HL-60/S4 treated with phorbol 12-myristate 13-acetate at 8.2 ng/mL for 4 days and 3 days (cell line): ENCODE measurements at regions not wholly inside any gene's neighbourhood (a gene's known extent, or its start where the extent isn't known, plus 50 kb on each side); places are given as distances from the start of the nearest gene placed in this dataset.

ENCODE experiments used
- in situ Hi-C: fragments of 300-500 bp; cut with MboI; formaldehyde crosslinking; loops from 2 replicates; pipeline ENCODE4 v1.15.0; 2022; ENCODE audit warnings: low sequenced_read_pairs

DNA sequence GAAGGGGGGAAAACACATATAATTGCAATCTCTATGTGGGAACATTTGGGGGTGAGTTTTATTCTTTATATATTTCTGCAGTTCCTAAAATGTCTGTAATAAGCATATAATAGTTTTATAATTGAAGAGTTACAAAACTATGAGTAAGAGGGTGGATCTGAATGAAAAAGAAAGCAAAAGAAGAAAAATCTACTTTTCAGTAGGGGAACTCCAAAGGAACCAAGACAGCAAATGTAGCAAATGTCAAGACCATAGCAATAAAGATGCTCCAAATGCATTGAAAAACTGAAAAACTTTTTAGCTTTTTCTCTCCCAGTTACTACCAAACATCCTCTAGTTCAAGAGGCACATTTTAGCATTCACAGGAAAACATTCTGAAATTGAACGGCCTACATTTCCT, 434.8 kb downstream of the LMO4 start:
- in situ Hi-C loops, result no loop called here

DNA sequence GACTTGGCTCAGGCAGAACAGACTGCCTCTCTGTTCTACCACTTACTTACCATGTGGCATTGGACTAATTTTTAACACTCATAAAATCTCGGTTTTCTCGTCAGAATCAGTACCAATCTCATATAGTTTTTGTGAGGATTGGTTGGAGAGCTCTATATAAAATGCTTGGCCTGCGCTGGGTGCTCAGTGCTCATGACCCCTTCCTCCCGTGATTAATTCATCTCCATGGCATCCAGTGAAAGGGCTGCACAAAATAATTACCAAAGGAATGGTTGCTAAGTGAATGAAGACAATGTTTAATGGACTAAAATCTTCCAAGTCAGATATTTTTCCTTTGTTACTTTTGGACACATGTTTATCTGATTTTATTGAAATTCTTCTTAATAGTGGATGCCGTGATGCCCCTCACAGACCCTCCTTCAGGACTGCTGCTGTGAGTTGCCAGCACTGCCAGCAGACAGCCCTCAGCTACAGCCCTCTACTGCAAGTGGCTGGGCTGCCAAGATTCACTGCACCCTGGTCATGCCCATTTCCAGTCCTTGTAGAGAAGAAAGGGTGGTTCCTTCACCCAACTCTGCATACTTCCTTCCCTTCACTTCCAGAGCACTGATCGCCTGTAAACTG, 436.5 kb downstream of the LMO4 start:
- in situ Hi-C loops, result no loop called here

DNA sequence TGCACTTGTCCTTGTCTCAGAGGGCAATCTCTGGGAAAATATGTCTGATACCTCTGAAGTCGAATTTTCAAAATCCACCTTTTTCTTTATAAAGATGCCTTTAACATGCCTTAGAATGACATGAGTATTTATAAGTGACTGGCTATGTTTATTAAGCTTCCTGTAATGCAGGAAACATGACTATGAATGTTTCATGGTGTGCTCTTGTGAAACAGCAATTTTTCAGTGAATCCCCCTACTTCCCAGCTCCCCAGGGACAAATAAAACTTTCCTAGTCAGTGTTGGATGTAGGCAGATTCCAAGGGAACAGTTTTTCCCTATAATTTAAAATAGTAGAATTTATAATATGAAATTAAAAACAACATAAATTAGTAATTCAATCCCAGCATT, 437.0 kb downstream of the LMO4 start:
- in situ Hi-C loops, result no loop called here

DNA sequence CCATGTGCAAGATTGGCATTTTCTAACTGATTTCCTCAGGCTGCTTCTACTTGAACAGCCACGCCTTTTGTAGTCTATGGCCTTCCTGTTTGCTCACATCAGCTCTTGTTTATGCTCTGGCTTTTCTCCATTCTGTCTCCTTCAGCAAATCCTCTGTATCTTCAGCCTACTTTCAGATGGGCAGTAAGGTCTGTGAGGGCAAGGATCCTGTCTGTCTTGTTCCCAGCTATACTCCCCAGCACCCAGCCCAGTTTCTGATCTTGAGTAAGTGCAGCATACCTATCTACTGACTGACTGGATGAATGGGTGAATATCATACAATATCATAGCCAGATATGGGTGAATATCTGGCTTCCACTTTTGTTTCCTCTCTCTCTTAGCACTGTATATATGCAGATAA, 438.1 kb downstream of the LMO4 start:
- in situ Hi-C loops, result no loop called here

DNA sequence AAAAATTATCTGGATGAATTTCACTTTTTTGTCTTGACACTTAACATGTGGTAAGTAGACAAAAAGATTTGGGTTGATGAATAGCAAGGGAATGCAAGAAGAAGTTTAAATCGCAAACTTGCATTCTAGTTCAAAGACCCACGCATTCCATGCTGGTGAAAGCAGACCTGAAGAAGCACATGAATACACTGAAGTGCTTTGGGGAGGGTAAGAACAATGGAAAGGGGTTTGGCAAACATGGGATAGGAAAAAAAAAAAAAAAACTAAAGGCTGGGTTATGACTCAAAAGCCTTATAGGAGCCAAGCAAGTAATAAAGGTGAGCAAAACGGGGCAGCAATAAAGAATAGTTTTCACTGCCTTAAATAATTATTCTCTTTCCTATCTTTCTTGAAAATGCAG, 450.2 kb downstream of the LMO4 start:
- in situ Hi-C loops, result no loop called here

DNA sequence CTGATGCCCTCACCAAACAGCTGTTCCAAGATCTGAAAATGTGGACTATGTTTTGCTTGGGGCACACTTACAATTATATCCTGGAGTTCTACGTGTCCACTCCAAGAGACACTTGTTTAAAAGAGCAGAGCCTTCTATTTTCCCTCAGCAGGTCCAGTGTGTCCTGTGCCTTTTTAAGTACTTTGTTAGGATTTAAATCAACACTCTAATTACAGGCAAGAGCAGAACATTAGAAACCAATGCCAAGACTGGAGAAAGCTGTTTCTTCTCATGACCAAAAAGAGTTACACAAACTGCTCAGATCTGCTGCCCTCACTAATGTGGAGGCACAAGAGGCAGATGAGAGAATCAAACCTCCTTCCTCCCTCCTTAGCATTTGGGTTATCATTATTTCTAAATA, 452.9 kb downstream of the LMO4 start:
- in situ Hi-C loops, result no loop called here

DNA sequence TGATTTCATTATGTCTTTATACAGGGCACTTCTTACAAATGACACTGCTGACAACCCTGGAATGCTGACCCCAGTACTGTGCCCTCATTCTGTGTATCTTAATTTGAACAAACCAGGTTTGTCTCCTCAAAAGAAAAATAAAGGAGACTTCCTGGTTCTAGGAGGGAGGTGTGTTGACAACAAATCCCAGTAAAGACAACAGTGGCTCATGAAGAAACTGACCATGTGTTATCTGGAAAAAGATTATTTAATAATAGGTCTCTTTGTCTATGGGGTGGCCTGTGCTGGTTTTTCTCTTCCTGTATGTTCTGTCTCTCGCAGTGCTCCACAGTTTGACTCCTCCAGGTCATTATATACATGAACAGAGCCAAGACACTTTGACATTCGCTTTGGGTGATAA, 454.6 kb downstream of the LMO4 start:
- in situ Hi-C loops, result no loop called here

DNA sequence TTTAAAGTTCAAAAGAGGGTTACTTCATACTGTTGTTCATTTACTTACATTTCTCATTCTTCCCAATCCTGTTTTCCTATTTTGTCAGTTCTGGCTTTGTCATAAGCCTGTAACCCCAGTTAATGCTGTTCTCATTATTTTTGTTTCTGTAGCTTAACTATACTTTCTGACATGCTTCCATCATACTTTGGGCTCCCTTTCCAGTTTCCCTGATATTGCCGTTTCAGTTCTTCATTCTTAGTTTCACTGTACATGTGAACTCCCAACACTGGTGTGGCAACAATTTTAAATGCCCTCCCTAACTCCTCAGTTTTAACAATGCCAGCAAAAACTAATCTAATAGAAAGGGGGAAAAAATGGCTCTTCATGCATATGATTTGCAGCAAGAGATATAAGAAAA, 456.7 kb downstream of the LMO4 start:
- in situ Hi-C loops, result no loop called here

DNA sequence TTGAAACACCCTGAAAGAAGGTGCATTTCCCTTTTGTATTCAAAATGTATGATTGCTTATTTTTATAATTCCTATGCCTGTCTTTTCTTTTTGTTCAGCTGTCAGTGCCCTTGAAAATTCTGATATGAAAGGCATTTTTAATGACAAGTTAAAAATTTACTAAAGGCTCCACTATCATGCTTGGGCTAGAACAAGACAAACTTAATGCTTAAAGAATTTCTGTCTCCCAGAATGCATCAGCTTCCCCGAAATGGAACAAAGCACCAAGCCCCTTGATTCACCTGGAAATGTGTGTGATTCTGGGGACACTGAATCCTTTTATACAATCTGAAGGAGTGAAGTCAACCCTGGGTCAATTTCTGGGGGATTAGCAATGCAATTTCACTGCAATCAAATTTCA, 457.5 kb downstream of the LMO4 start:
- in situ Hi-C loops, result no loop called here

DNA sequence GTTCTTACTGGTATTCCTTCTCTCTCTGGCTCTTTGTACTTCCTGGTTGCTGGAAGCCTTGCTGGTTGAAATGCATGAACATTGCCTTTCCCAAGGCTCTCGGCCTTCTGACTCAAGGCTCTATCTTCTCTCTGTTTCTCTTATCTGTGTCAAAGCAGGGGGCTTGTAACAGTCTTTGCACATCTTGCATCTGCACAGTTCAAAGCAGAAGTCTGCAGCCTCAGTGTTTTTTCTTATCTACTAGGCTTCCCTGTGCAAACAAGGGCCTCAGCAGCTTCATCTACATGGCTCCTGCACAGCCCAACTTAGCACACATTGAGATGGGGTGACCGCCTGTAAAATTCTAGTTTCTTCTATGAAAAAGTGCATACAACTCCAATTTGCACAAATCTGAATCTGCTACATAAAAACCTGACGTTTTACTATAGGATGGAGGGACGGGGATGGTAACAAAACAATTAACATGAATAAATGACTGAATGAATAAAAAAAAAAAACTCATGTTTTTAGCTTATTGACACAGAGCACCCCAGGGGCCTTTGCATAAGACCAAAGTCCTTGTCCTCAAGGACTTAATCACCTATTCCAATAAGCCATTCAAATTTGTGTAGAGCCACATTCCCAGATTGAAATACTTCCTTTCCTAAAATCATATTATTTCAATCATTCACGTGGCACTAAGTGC, 458.3 kb downstream of the LMO4 start:
- in situ Hi-C loops, result no loop called here

DNA sequence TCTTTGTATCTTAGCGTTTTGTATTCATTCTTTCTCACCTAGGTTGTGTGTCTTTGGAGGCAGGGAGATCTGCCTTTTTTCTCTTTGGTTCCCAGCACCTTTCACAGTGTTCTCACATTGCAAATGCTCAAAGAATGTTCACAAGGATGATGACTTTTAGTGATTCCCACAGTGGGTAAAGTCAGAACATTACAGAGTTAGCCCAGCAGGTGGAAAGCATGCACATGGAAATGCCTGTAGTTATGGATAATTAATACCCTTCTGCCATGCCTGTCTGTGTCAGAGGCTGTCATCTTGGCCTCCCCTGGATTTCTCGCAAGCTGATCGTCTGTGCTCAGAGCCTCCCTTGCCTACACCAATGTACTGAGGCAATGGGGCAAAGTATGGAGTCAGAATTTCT, 458.9 kb downstream of the LMO4 start:
- in situ Hi-C loops, result no loop called here

DNA sequence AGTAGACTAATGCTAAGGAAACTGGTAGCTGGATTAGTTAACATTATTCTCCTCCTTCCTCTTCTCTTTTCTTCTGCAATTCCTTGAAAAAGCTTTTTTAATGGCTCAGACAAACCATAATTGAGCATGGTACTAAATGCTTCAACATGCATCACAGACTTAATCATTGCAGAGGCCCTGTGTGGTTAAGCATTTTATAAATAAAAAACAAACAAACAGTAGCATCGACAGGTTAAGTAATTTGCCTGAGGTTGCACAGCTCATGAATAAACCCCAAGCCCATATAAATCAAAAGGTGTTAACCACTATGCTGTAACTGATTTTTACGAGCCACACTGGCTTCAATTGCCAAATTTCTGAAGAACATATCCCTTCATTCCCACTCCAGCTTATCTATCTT, 462.1 kb downstream of the LMO4 start:
- in situ Hi-C loops, result no loop called here

DNA sequence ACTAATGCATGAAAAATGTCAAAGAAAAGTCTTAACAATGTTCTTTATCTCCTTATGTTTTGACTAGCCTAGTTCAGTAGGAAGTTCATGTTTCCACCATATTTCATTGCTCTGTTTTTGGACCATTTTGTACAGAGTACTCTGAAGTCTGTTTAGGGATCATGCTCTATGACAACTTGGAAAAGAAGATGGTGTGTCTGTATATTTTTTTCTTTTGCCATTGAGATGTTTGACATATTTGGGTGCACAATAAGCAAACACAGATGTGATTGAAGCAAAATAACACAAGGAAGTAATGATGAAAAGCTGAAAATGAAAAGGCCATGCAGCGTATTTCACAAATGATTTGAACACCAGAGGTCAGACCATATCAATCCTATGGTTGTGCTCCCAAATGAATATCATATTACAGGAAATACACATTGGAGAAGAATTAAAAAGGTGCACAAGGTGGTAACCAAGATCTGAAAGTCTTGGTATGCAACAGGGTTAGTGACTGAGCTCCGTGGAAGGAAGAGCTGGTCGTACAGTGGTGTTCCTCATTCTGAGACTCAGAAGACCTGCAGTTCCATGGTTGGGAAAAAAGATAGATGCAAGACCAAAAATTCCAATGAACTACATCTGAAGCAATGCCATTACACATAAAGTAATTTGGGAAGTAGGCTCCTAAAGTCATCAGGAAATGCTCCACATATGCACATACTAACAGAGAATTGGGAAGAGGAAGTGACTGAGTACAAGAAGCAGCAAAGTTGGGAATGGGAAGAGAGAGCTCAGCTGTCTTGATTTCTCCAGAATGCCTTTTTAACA, 463.5 kb downstream of the LMO4 start:
- in situ Hi-C loops, result no loop called here

DNA sequence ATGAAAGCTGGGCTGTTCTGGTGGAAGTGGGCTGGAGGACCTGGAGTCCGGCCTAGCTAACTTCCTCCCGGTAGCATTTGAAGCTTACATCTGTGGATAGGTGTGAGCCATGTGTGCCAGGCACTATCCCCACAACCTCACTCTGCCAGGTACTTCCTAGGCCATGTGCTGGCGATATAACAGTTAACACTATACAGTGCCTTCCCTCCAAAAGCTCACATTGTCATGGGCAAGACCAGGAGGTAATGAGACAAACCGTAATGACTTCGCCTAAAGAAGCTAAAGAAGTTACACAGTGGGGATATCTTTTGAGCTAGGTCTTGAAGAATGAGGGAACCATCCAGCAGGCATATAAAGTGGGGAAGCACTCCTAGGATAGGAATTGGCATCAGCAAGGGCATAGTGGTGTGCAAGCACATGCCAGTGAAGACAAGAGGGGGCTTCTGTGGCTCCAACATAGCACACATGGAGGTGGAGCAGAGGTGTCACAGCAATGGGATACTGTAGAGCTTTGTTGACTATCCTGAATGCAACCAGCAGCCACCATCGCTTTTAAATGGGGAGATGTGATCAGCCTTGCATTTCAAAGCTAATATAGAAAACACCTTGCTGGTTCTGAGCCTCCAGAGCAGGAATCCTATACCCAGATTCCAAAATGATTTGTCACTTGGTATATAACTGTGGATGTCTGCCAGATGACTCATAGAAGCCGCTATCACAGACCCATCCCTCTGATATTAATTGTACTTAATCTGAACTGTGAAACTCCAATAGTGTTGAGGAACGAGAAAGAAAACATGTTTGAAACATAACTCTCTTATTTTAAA, 466.3 kb downstream of the LMO4 start:
- in situ Hi-C loops, result no loop called here

DNA sequence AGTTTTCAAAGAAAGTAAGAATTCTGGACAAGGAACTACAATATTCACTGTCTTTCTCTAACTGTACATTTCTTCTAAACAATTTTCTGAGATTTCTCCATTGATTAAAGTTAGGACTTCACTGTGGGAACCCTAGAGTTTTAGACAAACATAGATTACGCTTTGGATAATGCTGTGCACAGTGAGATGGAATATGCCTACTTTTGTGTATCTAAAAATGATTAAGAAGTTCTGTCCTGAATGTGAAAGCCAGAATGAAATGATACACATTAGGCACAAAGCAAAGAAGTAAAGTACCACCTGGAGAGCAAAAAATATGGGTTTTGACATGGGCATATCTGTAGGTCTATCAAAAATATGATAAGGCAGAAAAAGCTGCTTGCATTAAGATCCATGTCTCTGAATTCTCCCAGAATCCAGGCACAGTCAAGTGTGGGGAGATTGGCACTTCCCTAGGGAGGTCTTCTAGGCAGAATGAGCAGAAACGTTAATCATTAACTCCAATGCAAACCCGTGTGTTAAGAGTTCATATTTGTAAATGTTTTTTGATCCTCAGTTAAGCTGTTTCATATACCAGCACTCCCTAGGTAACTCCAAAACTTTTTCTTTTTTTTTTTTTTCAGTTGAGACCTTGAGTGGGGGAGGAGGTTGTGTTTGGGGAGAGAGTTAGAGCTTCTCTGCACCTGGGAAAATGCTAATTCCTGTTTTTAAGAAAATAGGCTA, 467.1 kb downstream of the LMO4 start:
- in situ Hi-C loops, result no loop called here

DNA sequence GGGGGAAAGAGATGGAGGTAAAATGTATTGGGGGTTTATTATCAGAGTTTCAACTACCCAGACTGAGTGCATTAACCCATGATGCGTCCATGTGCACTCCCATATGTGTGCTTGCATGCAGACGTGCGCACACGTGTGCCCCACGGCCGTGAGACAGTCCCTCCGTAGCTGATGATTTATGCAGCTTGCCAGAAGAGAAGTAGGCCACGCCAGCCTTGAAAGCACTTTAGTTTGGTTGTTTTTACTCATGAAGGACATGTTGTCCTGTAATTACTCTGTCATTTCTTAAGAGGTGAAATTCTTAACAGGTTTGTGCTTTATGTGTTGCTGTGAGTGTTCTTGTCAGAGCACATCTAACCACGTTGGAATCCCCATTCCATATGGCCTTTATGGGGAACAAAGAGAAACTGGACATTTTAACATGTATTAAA, 467.8 kb downstream of the LMO4 start:
- in situ Hi-C loops, result no loop called here

DNA sequence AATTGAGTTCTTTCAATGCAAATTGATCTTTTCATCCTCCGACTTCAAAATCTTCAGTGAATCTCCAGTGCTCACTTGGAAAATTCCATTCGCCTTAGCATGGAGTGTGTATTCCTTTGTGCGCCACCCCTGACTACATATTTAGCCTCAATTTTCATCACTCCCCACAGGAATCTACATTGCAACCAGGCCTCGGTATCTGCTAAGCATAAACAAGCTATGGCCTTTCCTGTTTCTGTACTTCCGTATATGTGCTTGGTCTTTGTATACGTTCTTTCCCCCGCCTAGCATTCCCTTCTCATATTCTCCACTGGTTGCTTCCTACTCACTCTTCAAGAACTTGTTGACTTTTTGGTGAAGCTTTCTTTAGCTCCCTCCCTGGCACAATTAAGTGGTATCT, 470.8 kb downstream of the LMO4 start:
- in situ Hi-C loops, result no loop called here

DNA sequence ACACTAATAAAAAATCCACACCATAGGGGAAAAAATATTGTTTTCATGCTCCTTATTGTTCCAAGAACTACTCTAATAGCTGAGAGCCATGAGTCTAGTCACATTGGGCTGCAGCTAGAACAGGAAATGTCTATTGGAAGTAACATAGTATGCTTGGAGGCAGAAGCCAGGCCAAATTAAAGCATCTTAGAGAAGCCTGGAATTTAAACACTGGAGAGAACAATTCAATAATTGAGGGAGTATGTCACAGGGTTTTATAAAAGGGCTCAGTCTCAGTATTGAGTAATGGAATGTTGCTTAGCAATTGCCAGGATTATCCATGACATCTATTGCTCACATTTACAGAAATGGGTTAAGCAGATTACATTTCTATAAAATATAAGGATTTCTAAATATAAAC, 471.3 kb downstream of the LMO4 start:
- in situ Hi-C loops, result no loop called here

DNA sequence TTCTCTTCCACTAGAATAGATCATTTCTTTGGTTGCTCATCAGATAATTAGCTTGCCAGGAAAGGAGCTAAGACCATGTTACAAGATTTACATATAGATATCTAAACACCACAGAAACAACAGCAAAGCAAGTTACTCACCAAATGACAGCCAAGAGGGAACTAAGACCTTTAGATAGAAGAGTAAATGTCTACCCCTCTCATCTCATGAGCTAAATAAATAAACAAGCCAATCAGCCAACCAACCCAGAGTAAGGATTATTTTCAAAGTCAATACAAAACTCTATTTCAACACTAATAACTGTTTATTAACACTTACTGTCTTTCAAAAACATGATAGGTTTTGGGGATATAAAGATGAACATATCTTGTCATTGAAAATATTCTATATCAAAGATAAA, 474.7 kb downstream of the LMO4 start:
- in situ Hi-C loops, result no loop called here

DNA sequence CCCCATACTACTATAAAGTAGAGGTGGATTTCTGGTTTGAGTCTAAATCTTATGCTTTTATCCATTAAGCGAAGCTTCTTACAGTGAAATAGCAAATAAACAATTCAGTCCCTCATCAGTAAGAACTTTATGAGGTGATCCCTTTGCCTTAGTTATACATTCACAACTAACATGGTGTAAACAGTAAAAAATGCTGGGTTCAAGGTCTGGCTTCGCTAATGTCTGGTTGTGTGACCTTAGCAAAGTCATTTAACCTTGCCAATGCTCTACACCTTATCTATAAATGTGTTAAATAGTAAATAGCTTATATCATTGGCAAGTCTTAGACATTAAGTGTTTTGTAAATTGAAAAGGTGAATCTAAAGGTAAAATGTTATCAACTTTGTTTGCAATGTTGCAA, 475.4 kb downstream of the LMO4 start:
- in situ Hi-C loops, result no loop called here
